Renal cortical epithelial cell (primary cell): ENCODE measurements at regions not wholly inside any gene's neighbourhood (a gene's known extent, or its start where the extent isn't known, plus 50 kb on each side); places are given as distances from the start of the nearest gene placed in this dataset.

Source experiments
- DNase-seq: peaks from one replicate; pipeline ENCODE4 v3.0.0-alpha.2; 2011; ENCODE audit warnings: low read depth

DNA sequence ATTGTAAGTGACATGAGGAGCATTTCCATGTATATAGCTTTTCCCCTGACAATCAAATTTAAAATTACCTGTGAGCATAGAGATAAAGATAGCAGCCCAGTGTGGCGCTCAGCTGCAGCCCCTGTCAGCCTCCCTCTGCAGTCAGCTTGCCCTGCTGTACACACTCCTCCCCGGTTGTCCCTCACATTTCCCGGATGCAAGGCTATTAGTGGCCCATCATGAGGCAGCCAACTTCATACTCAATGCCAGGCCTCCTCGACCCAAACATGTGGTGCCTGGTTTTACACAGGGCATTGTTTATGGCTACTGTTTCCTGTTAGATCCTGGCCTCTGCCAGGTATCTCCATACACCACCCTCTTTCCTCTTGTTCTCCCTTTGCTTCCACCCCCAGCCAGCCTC is 116.1 kb upstream of the SH3BP4 start:
- DNase-seq: no peak

DNA sequence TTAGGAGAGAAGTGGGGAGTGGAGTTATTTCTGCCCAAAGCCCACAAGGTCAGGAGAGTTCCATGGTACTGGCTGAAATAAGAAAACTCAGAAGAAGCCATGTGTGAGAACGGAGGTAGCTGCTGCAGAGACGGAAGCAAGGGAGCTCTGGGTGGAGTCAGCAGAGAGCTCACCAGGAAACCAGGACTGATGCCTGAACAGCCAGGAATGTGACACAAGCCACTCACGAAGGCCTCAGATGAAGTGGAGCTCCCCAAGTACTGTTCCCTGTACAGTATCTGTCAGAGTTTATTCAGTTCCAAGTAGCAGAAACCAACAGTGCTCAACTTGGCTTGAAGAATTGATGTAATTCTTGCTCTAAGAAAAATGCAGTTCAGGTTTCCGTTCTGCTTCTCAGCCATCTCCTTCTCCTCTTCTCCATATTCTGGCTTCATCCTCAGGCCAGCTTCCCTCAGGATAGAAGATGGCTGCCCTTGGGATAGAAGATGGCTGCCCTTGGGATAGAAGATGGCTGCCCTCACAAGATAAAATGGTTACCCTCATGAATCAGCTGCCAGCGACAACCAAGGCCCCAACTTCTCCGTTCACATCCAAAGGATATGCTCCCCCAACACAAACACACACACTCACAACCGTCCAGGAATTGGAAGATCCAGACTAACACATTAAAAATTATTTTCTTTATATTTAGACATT is 117.4 kb upstream of the SH3BP4 start:
- no peak for DNase-seq

DNA sequence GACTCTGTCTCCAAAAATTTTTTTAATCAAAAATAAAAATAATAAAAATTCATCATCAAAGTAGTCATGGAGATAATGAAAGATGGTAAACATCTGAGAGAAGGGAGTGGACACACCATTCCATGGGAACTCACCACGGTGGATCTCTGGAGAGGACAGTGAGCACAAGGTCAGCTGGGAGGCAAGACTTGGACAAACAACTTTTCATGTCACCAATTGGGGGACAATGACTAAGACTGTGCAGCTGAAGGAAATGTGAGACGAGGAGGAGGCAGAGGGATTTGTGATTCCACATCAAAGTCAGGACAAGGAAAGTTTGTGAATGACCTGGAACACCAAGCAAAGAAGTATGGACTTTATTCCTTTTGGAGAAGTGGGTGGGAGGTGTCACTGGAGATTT is 121.0 kb upstream of the SH3BP4 start:
- DNase-seq: no peak

DNA sequence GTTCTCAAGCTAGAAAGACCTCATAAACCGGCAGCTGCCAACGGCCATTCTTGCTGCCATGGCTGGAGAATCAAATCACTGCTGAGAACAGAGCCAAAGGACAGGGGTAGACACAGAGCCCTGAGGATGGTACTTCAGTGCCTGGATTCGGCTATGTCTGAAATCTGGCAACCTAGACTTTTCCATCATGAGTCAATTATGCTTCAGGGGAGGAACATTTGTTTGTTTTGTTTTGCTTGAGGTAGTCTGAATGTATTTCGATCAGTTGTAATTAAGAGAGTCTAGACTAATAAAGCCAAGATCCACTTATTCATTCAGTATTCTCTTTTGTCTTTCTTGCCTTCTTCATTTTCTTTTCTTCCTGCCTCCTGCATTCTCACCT is 122.8 kb upstream of the SH3BP4 start:
- DNase-seq: peak; percentile 73

DNA sequence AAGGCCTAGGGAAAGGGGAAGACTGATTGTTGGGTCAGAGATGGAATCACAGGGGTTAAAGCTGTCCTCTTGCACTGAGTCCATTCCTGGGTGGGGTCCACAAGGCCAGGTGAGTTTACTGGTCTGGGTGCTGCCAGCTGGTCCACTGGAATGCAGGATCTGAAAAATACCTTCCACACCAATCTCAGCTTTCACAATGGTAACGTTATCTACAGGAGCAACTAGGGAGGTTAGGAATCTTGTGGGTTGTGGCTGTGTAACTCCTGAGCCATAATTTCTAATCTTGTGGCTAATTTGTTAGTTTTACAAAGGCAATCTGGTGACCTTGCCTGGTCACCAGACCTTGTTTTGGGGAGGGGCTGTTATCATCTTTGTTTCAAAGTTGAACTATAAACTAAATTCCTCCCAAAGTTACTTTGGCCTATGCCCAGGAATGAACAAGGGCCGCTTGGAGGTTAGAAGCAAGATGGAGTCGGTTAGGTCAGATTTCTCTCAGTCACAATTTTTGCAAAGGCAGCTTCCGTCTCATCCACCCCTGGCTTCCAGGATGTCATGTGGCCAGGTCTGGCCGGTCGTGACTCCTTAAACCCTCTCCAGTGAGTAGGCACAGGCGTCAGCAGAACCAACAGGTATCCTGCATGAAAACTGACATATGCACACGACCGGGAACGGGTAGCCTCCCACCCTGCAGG is 123.3 kb upstream of the SH3BP4 start:
- DNase-seq: peak; percentile 27

DNA sequence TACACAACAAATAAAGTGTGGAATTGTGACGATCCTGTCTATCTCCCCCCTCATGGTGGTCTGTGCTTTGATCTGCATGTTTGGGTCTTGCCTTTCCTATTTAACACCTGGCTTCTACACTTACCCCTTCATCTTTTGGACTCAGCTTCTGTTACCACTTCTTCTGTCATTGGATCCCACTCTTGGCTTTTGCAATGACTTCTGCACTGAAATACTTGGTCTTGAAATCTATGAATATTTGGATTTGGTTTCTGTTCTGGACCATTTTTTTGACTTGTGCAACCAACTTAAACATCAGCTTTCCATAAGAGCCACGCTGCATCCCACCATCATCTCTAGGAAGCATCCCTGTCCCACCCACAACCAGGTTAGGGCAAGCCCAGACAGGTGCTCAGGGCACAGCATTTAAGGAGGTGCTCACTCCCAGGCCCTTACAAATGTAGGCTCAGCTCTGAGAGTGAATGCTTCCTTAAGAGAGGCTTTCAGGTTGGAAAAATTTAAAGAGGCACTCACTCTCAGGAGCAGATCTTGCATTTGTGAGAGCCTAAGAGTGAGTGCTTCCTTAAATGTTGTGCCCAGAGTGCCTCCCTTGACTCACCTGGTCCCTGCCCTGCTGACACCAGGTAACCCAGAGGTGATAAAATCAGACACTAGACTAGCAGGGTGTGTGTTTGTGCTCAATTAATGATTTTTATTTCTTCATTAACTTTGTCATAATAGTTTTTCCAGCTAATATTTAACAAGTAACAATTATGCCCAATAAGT is 124.5 kb upstream of the SH3BP4 start:
- peak; percentile 57 for DNase-seq

DNA sequence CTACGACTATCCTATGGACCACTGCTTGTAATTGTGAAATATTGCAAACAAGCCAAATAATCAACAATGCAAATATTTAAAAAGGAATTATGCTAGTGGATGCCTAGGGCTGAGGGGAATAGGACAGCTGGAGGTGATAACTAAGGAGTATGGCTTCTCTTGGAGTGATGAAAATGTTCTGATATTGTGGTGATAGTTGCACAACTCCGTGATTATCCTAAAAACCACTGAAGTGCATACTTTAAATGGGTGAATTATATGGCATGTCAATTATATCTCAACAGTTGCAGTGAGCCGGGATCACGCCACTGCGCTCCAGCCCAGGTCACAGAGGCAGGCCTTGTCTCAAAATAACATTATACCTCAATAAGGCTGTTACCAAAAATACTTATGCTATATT is 125.1 kb upstream of the SH3BP4 start:
- no peak for DNase-seq

DNA sequence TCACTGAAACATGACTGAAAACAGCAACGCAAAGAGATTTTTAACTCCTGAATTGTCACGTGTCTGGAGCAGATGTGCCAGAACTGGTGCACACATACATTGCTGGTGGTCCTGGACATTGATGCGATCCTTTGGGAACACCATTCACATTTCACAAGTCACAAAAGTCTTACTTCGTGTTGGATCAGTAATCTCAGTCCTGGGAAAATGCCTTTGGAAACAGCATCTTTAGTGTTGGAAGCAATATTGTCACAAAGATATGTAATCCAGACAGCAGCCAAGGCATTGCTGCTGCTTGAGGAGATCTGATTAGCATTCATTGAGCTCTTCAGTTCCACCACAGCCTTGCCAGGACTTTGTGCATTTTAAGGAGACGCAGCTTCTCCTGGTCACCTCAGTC is 126.2 kb upstream of the SH3BP4 start:
- DNase-seq: no peak

DNA sequence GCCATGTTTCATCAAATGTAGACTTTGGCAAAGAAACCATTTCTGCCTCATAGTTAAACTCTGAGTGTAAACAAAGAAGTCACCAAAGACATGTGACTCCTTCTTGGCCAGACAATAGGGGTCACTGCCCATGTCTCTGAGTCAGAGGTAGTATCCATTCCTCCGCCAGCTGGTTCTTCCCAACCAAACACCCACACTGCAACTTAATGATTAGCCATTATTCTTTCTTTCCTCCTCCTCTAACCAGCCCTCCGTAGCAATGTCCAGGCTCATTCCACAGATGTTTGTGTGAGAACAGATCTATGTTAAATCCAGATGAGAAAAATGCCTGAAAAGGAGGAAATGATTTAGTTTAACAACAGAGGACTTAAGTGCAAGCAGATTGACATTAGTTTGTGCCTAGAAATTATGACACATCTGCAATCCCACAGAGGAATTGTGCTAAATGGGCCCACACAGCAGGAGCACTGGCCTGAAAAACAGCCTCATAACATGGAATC is 127.9 kb upstream of the SH3BP4 start:
- DNase-seq: peak; percentile 100

DNA sequence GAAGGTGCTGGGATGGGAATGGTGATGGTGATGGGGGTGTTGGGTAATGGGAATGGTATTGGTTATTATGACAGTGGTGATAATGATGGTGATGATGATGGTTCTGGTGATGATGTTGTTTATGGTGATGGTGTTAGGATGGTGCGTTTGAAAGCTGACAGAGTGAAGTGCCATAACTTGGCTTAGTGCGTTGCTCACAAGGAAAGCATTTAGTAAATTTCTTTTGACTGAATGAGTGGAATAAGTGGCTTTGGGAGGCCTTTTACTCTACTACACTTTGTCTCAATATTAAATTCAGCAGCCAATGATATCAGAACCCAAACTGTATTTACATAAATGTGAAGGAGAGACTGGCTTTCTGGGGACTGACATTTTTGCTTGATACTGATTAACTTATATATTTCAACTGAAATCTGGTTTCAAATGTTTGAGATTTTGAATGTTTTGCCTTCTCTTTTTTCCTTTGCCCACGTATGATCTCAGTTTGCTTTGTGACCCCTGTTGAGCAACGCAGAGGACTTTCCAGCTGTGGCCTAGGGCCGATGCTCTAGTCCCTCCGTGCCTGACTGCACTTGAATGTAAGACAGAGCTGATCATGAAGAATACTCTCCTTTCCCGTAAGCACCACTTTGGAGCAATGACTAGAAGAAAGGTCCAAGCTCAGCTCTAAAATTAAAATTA is 128.5 kb upstream of the SH3BP4 start:
- DNase-seq: no peak

DNA sequence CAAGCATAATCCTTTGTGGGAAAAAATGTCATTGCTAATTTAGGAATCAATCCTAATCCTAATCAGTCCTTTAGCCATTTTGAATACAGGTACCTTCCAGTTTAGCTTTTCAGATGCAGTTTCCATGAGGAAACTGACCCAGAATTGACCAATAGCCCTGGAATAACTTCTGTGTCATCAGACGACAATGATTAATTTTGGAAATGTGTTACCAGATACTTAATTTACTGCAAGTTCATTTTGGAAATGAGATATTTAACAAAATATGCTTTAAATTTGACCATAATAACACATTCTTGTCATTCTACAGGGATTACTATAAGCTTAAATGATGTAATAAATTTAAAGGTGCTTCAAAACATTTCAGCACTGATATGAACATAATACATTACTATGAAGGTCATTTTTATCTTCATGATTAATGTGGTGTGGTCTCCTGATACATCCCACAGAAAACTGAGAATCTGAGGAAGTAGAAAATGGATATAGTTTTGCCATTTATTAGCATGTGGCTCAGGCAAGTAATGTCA is 129.8 kb upstream of the SH3BP4 start:
- DNase-seq: peak; percentile 29

DNA sequence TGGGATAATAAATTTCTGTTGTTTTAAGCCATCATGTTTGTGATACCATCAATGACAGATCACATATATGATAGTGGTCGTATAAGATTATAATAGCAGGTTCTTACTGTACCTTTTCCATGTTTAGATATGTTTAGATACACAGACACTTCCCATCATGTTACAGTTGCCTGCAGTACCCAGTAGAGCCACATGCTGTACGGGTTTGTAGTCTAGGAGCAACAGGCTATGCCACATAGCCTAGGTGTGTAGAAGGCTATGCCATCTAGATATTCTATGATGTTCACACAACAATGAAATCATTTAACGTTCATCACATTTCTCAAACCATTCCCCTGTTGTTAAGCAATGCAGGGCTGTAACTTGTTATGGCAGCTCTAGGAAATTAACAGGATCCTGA is 132.9 kb upstream of the SH3BP4 start:
- DNase-seq: no peak

DNA sequence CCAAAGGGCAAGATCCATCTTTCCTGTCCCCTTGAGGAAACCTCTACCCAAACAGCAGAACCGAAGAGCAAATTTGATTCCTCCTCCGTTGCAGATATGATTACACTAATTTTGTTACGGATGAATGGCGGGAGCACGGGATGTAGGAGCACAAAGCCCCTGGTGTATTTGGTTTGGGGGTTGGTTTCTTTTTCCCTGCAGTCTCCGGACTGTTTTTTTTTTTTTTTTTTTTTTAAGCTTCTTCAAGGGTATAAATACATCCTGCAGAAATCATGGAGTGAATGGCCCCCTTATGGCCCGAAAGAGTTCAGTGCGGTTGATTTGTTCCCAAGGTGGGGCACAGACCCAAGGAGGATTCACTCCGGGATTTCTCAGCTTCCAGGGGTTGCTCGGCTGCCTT is 135.3 kb upstream of the SH3BP4 start:
- no peak for DNase-seq

DNA sequence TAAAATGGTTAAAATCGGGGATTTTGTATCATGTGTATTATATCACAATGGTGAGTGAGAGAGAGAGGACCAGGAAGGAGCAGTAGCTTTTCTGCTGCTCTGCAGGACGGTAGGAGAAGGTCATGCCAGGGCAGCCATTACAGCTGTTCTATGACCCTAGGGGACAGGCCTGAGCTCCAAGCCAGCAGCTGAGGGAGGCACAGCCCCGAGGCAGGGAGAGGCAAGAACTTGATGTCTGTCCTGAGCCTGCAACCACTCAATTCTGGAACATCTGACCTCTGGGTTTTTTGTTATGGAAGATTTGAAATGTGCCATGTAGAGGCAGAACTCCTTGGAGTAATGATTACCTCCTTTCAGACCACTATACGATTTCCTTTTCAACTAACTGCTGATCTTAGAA is 135.8 kb upstream of the SH3BP4 start:
- no peak for DNase-seq

DNA sequence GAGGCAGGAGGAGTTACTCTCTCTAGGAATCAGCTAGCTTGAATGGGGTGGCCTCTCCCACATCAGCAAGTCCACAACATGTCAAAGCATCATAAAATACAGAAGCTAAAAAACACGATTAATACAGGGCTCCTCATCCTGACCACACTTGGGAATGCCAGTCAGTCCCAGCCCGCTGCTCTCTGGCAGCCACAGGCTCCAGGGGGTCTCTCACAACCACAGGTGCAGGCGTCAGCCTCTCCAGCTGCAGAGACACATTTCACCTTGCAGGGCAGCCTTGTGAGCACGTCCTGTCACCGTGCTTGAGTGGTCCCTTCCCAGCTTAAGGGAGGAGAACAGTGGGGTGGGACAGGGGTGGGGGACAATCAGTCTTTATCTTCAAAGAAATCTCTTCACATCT is 137.4 kb upstream of the SH3BP4 start:
- DNase-seq: peak; percentile 55

DNA sequence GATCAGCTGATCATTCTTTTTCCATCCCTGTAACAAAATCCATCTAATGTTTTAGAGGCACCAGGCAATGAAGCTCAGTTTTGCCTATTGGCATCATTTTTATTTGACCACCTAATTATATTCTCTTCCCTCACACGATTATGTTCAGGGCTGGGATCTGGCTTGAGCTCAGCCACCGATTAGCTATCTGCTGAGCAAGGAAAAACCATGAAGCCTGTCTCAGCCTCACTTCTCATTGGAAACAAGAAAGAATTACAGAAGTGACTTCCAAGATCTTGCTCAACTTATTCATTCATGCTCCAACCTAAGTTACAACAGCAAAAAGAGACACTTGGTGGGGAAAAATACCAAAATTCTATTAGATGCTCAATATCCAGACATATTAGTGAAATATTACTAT is 139.0 kb upstream of the SH3BP4 start:
- DNase-seq: no peak

DNA sequence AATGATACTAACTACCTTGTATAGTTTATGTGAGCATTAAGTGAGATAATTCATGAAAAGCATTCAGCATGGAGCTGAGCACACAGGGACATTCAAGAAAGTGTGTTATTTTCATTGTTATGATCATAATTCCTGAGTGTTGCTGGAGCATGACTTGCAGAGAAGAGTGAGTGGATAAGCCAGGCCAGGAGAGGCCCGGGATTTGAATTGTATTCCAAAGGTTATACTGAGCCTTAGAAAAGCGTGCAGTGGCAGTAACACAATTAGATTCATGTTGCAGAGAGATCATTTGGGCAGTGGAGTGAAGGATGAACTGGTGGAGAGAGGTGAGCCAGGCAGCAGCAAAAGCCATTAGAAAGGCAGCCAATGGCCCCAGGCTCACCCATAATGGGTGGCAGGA is 142.9 kb upstream of the SH3BP4 start:
- peak; percentile 88 for DNase-seq

DNA sequence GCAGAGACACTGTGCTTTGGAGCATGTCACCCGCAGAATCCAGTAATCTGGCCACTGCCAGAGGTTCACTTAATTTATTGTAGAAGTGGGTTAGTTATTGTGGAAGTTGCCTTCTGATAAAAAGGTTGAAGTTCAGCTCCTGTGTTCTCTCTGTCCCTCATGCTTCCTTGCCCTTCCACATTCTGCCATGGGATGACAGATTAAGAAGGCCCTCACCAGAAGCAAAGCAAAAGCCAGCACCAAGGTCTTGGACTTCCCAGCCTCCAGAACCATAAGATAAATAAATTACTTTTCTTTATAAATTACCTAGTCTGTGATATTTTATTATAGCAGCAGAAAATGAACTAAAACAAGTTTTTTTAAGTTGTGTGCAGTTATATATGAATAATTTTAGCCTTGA is 145.0 kb upstream of the SH3BP4 start:
- DNase-seq: no peak

DNA sequence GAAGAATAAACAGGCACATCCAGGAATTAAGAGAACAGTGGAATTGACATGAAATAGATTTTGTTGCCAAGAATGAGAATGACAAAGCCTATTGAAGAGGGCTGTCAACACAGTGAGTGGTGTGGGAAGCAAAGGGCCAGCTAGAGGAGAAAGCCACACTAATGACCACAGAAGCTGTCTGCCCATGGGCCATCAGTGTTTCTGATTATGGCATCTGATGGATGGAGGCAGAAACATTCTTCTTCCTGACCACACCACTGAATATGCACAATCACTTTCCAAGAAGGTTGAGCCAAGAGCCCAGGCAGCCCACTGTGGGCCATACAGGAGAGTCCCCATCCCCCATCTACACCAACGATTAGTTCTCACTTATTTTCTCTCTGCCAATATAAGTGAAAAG is 146.0 kb upstream of the SH3BP4 start:
- DNase-seq: no peak

DNA sequence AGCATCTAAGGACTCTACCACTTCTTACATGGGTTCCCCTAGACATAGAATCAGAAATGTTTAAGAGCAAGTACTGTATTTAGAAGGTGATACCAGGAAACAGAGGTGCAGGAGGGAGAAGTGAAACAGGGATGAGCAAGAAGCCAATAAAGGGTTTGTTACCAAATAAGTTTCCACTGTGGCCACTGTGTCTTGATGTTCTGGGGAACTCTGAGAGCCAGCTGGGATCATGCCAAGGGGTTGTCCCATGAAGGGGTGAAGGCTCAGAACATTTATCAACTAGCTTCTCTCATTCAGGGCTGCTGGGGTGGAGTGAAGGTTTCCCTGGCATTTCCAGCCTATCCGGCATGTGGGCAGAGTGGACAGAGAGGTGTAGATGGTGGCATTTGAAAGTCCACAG is 147.1 kb upstream of the SH3BP4 start:
- no peak for DNase-seq

DNA sequence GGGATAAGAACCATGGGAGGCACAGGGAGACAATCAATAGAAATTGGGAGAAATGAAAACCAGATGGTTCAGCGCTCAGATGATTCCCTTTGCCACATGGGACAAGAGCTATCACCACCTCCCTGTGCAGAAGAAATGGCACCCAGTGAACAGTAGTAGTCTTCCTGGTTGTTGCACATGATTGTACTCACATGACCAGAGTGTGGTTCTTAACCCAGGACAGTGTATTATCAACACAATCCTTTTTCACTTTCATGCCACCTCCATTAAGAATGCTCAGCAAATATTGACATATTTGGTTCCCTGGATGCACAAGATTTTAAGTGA is 149.0 kb upstream of the SH3BP4 start:
- DNase-seq: no peak
